GM19239 (cell line): ENCODE measurements at regions not wholly inside any gene's neighbourhood (a gene's known extent, or its start where the extent isn't known, plus 50 kb on each side); places are given as distances from the start of the nearest gene placed in this dataset.

Source experiments
- DNase-seq: peaks from one replicate; pipeline ENCODE4 v3.0.0; 2011; ENCODE audit warnings: low spot score; ENCODE audit not compliant: insufficient read length
- FAIRE-seq: peaks from 2 replicates; lab custom pipeline; 2011; peaks lifted over from hg19 to GRCh38; lab: Jason Lieb, UNC

- FAIRE-seq (no peak), DNase-seq (no peak)
Observed at GRCh38 chr7:138398857-138399256, 61.2 kb upstream of the TRIM24 start.

- FAIRE-seq = no peak
- DNase-seq = no peak
Observed at GRCh38 chr7:138400400-138400886, 59.6 kb upstream of the TRIM24 start.

GRCh38 chr7:138402749-138403148 lies 57.3 kb upstream of the TRIM24 start:
- no peak for DNase-seq
- FAIRE-seq = no peak

- no peak for FAIRE-seq
Observed at GRCh38 chr7:138405496-138405895, 54.6 kb upstream of the TRIM24 start.

GRCh38 chr7:138407792-138408191 lies 52.3 kb upstream of the TRIM24 start:
- peak; percentile 55 for FAIRE-seq

More at GRCh38 chr7:138405496-138405895, 54.6 kb upstream of the TRIM24 start:
- no peak for DNase-seq

More at GRCh38 chr7:138407792-138408191, 52.3 kb upstream of the TRIM24 start:
- no peak for DNase-seq
